Effector memory CD8-positive, alpha-beta T cell (primary cell): ENCODE measurements at regions not wholly inside any gene's neighbourhood (a gene's known extent, or its start where the extent isn't known, plus 50 kb on each side); places are given as distances from the start of the nearest gene placed in this dataset.
A peak's percentile ranks its signal among the peaks of the same experiment; 100 is the strongest.

ENCODE experiments used
- ATAC-seq: fragments of 150-1000 bp; cut with Tn5 transposase; replicated peaks from 2 replicates; pipeline ENCODE4 v1.10.0; 2021; ENCODE audit warnings: mild to moderate bottlenecking, moderate library complexity
- DNase-seq, 3 experiments: peaks; one replicate each; pipeline ENCODE4 v3.0.0; 2021
- H3K27ac Mint-ChIP-seq, 2 donors: one replicate each; pipeline ENCODE4 v1.8.0; 2022; ENCODE audit warnings: mild to moderate bottlenecking in 2 of 2, mixed read lengths in 2 of 2, moderate library complexity in 2 of 2
- H3K27me3 Mint-ChIP-seq, 2 donors: one replicate each; pipeline ENCODE4 v1.8.0; 2022; ENCODE audit warnings: mixed read lengths in 2 of 2
- H3K36me3 Mint-ChIP-seq: one replicate; pipeline ENCODE4 v1.8.0; 2022; ENCODE audit warnings: mild to moderate bottlenecking, moderate library complexity, mixed read lengths; ENCODE audit not compliant: insufficient read depth
- H3K4me1 Mint-ChIP-seq, 2 donors: one replicate each; pipeline ENCODE4 v1.8.0; 2022; ENCODE audit warnings: low read depth in 2 of 2, mixed read lengths in 2 of 2
- H3K4me3 Mint-ChIP-seq, 2 donors: one replicate each; pipeline ENCODE4 v1.8.0; 2022; ENCODE audit warnings: mild to moderate bottlenecking in 2 of 2, mixed read lengths in 2 of 2, moderate library complexity in 2 of 2
- H3K9me3 Mint-ChIP-seq, 2 donors: one replicate each; pipeline ENCODE4 v1.8.0; 2022; ENCODE audit warnings: mixed read lengths in 2 of 2

- Mint-ChIP-seq H3K27ac (no peak overlapping the region), H3K4me1 (peaks cover 0 to 6% of the 10 kb centered on the region in 2 donors), H3K4me3 (no peak overlapping the region), H3K27me3 (no peaks in the 10 kb centered on the region), H3K9me3 (peaks cover 0 to 2% of the 10 kb centered on the region in 2 donors), H3K36me3 (no peaks in the 10 kb centered on the region)
- no peak for DNase-seq
- ATAC-seq, result no peak
These were observed 74.5 kb upstream of the NT5C1B start for GRCh38 chr2:18663861-18664260.

GRCh38 chr2:18662689-18663088, 73.3 kb upstream of the NT5C1B start:
- Mint-ChIP-seq H3K4me3 (no peak overlapping the region), H3K9me3 (no peaks in the 10 kb centered on the region), H3K36me3 (no peaks in the 10 kb centered on the region)

GRCh38 chr2:18659915-18660314, 70.5 kb upstream of the NT5C1B start:
- no peak overlapping the region for H3K4me3 Mint-ChIP-seq
- H3K27ac Mint-ChIP-seq, result no peak overlapping the region
- H3K27me3 Mint-ChIP-seq, result no peaks in the 10 kb centered on the region
- DNase-seq (no peak), ATAC-seq (no peak)
- H3K36me3 Mint-ChIP-seq, result no peaks in the 10 kb centered on the region
- H3K4me1 Mint-ChIP-seq, result peaks cover 0 to 6% of the 10 kb centered on the region in 2 donors
- no peaks in the 10 kb centered on the region for H3K9me3 Mint-ChIP-seq

More at GRCh38 chr2:18662689-18663088, 73.3 kb upstream of the NT5C1B start:
- Mint-ChIP-seq H3K27me3 (no peaks in the 10 kb centered on the region), H3K4me1 (peaks cover 0 to 6% of the 10 kb centered on the region in 2 donors), H3K27ac (peak overlapping the region in 1 of 2 donors; percentile 41)
- DNase-seq (no peak), ATAC-seq (no peak)

GRCh38 chr2:18656048-18656447, 66.7 kb upstream of the NT5C1B start:
- no peak overlapping the region for H3K27ac Mint-ChIP-seq
- H3K27me3 Mint-ChIP-seq, result no peaks in the 10 kb centered on the region
- no peaks in the 10 kb centered on the region for H3K36me3 Mint-ChIP-seq
- no peaks in the 10 kb centered on the region for H3K4me1 Mint-ChIP-seq
- DNase-seq, result no peak
- H3K4me3 Mint-ChIP-seq, result no peak overlapping the region
- no peaks in the 10 kb centered on the region for H3K9me3 Mint-ChIP-seq
- ATAC-seq, result no peak

- no peak overlapping the region for H3K27ac Mint-ChIP-seq
- H3K9me3 Mint-ChIP-seq, result no peaks in the 10 kb centered on the region
- DNase-seq (no peak), ATAC-seq (no peak)
- H3K36me3 Mint-ChIP-seq, result no peaks in the 10 kb centered on the region
- no peaks in the 10 kb centered on the region for H3K4me1 Mint-ChIP-seq
- H3K4me3 Mint-ChIP-seq, result no peak overlapping the region
- H3K27me3 Mint-ChIP-seq, result no peaks in the 10 kb centered on the region
These were observed 62.7 kb upstream of the NT5C1B start for GRCh38 chr2:18651842-18652774.

- Mint-ChIP-seq H3K9me3 (peaks cover 0 to 3% of the 10 kb centered on the region in 2 donors), H3K4me3 (no peak overlapping the region), H3K36me3 (no peaks in the 10 kb centered on the region), H3K27me3 (no peaks in the 10 kb centered on the region), H3K27ac (no peak overlapping the region), H3K4me1 (no peaks in the 10 kb centered on the region)
- no peak for DNase-seq
- ATAC-seq, result no peak
These were observed 60.9 kb upstream of the NT5C1B start for GRCh38 chr2:18650221-18650620.

GRCh38 chr2:18649502-18650135, 60.2 kb upstream of the NT5C1B start:
- H3K4me3 Mint-ChIP-seq, result no peak overlapping the region
- H3K9me3 Mint-ChIP-seq, result peaks cover 0 to 3% of the 10 kb centered on the region in 2 donors
- ATAC-seq (no peak), DNase-seq (no peak)
- no peaks in the 10 kb centered on the region for H3K27me3 Mint-ChIP-seq
- H3K27ac Mint-ChIP-seq, result no peak overlapping the region
- no peaks in the 10 kb centered on the region for H3K36me3 Mint-ChIP-seq
- H3K4me1 Mint-ChIP-seq, result no peaks in the 10 kb centered on the region

- Mint-ChIP-seq H3K36me3 (no peaks in the 10 kb centered on the region), H3K4me1 (no peaks in the 10 kb centered on the region), H3K9me3 (peaks cover 0 to 3% of the 10 kb centered on the region in 2 donors), H3K27ac (no peak overlapping the region), H3K4me3 (no peak overlapping the region), H3K27me3 (no peaks in the 10 kb centered on the region)
- no peak for DNase-seq
- no peak for ATAC-seq
These were observed 58.8 kb upstream of the NT5C1B start for GRCh38 chr2:18648161-18648560.

- DNase-seq (no peak), ATAC-seq (no peak)
- peaks cover 0 to 3% of the 10 kb centered on the region in 2 donors for H3K9me3 Mint-ChIP-seq
- H3K4me1 Mint-ChIP-seq, result no peaks in the 10 kb centered on the region
- H3K4me3 Mint-ChIP-seq, result no peak overlapping the region
- H3K27me3 Mint-ChIP-seq, result no peaks in the 10 kb centered on the region
- no peak overlapping the region for H3K27ac Mint-ChIP-seq
- no peaks in the 10 kb centered on the region for H3K36me3 Mint-ChIP-seq
These were observed 58.4 kb upstream of the NT5C1B start for GRCh38 chr2:18647731-18648130.

- peaks cover 0 to 1% of the 10 kb centered on the region in 2 donors for H3K4me1 Mint-ChIP-seq
- no peaks in the 10 kb centered on the region for H3K36me3 Mint-ChIP-seq
- no peak overlapping the region for H3K27ac Mint-ChIP-seq
- DNase-seq (no peak), ATAC-seq (no peak)
- H3K27me3 Mint-ChIP-seq, result no peaks in the 10 kb centered on the region
- no peak overlapping the region for H3K4me3 Mint-ChIP-seq
- H3K9me3 Mint-ChIP-seq, result peaks cover 0 to 3% of the 10 kb centered on the region in 2 donors
These were observed 55.9 kb upstream of the NT5C1B start for GRCh38 chr2:18645315-18645714.

GRCh38 chr2:18644115-18644462, 54.7 kb upstream of the NT5C1B start:
- DNase-seq, result no peak
- no peaks in the 10 kb centered on the region for H3K27me3 Mint-ChIP-seq
- H3K4me3 Mint-ChIP-seq, result no peak overlapping the region
- peaks cover 0 to 3% of the 10 kb centered on the region in 2 donors for H3K9me3 Mint-ChIP-seq
- H3K27ac Mint-ChIP-seq, result peak overlapping the region in 1 of 2 donors; percentile 27
- no peaks in the 10 kb centered on the region for H3K36me3 Mint-ChIP-seq
- peaks cover 0 to 1% of the 10 kb centered on the region in 2 donors for H3K4me1 Mint-ChIP-seq
- ATAC-seq, result no peak

- Mint-ChIP-seq H3K4me1 (peaks cover 0 to 1% of the 10 kb centered on the region in 2 donors), H3K27me3 (no peaks in the 10 kb centered on the region), H3K9me3 (peaks cover 0 to 3% of the 10 kb centered on the region in 2 donors), H3K4me3 (no peak overlapping the region), H3K27ac (no peak overlapping the region), H3K36me3 (no peaks in the 10 kb centered on the region)
- ATAC-seq (no peak), DNase-seq (no peak)
These were observed 54.2 kb upstream of the NT5C1B start for GRCh38 chr2:18643326-18644114.

GRCh38 chr2:18641823-18642222, 52.5 kb upstream of the NT5C1B start:
- H3K9me3 Mint-ChIP-seq, result peaks cover 3 to 6% of the 10 kb centered on the region in 2 donors

More at GRCh38 chr2:18641823-18642222, 52.5 kb upstream of the NT5C1B start:
- Mint-ChIP-seq H3K4me3 (no peak overlapping the region), H3K4me1 (peaks cover 0 to 1% of the 10 kb centered on the region in 2 donors), H3K36me3 (no peaks in the 10 kb centered on the region), H3K27me3 (no peaks in the 10 kb centered on the region), H3K27ac (no peak overlapping the region)
- DNase-seq (no peak), ATAC-seq (no peak)
